H9 (cell line): ENCODE measurements at regions not wholly inside any gene's neighbourhood (a gene's known extent, or its start where the extent isn't known, plus 50 kb on each side); places are given as distances from the start of the nearest gene placed in this dataset.

ENCODE experiments used
- DNase-seq: peaks from one replicate; pipeline ENCODE4 v3.0.0-alpha.2; 2017
- H2AFZ ChIP-seq: one replicate; pipeline ENCODE4 v1.6.1; 2013; ENCODE audit warnings: mild to moderate bottlenecking, low read length, control low read depth, moderate library complexity
- H2AK5ac ChIP-seq: 2 replicates; pipeline ENCODE4 v1.6.1; 2013; ENCODE audit warnings: low read length, control low read depth, mixed read lengths; ENCODE audit not compliant: insufficient read length
- H2BK120ac ChIP-seq: one replicate; pipeline ENCODE4 v1.6.1; 2013; ENCODE audit warnings: low read depth, mild to moderate bottlenecking, low read length, control low read depth, inconsistent platforms; ENCODE audit not compliant: poor library complexity, severe bottlenecking
- H2BK12ac ChIP-seq: 2 replicates; pipeline ENCODE4 v1.6.1; 2013; ENCODE audit warnings: low read length, control low read depth, mixed read lengths, low read depth; ENCODE audit not compliant: insufficient read length
- H2BK15ac ChIP-seq: 2 replicates; pipeline ENCODE4 v1.6.1; 2013; ENCODE audit warnings: low read depth, low read length, control low read depth
- H2BK20ac ChIP-seq: one replicate; pipeline ENCODE4 v1.6.1; 2013; ENCODE audit warnings: low read depth, mild to moderate bottlenecking, low read length, control low read depth, inconsistent platforms; ENCODE audit not compliant: poor library complexity, severe bottlenecking
- H2BK5ac ChIP-seq: 2 replicates; pipeline ENCODE4 v1.6.1; 2013; ENCODE audit warnings: low read length, control low read depth, mixed read lengths; ENCODE audit not compliant: insufficient read length
- H3K14ac ChIP-seq: 2 replicates; pipeline ENCODE4 v1.6.1; 2013; ENCODE audit warnings: low read length, control low read depth; ENCODE audit not compliant: insufficient read depth
- H3K18ac ChIP-seq: 2 replicates; pipeline ENCODE4 v1.6.1; 2013; ENCODE audit warnings: low read depth, mild to moderate bottlenecking, mixed read lengths, low read length, control low read depth; ENCODE audit not compliant: insufficient read length
- H3K23ac ChIP-seq: 2 replicates; pipeline ENCODE4 v1.6.1; 2013; ENCODE audit warnings: low read length, control low read depth, mixed read lengths, low read depth; ENCODE audit not compliant: insufficient read length
- H3K23me2 ChIP-seq: 2 replicates; pipeline ENCODE4 v1.6.1; 2013; ENCODE audit warnings: low read depth, mild to moderate bottlenecking, mixed read lengths, low read length, control low read depth; ENCODE audit not compliant: insufficient read length, poor library complexity, severe bottlenecking
- H3K27ac ChIP-seq: 2 replicates; pipeline ENCODE4 v1.5.1; 2013; ENCODE audit warnings: low read length, control low read depth, mixed read lengths, low read depth; ENCODE audit not compliant: insufficient read length
- H3K27me3 ChIP-seq: 2 replicates; pipeline ENCODE4 v1.6.1; 2013; ENCODE audit warnings: low read length, control low read depth, inconsistent platforms; ENCODE audit not compliant: insufficient read depth
- H3K4ac ChIP-seq: 2 replicates; pipeline ENCODE4 v1.6.1; 2013; ENCODE audit warnings: low read depth, mild to moderate bottlenecking, control low read depth, inconsistent platforms, low read length, moderate library complexity
- H3K4me1 ChIP-seq: 2 replicates; pipeline ENCODE4 v1.6.1; 2013; ENCODE audit warnings: low read length, control low read depth, inconsistent platforms; ENCODE audit not compliant: insufficient read depth
- H3K4me2 ChIP-seq: 2 replicates; pipeline ENCODE4 v1.6.1; 2013; ENCODE audit warnings: low read length, control low read depth, mixed read lengths; ENCODE audit not compliant: insufficient read length, insufficient read depth
- H3K56ac ChIP-seq: 2 replicates; pipeline ENCODE4 v1.6.1; 2013; ENCODE audit warnings: low read depth, mild to moderate bottlenecking, mixed read lengths, low read length, control low read depth; ENCODE audit not compliant: insufficient read length
- H3K79me1 ChIP-seq: 2 replicates; pipeline ENCODE4 v1.6.1; 2013; ENCODE audit warnings: low read depth, mild to moderate bottlenecking, moderate library complexity, low read length, control low read depth, inconsistent platforms; ENCODE audit not compliant: insufficient read depth, poor library complexity, severe bottlenecking
- H3K79me2 ChIP-seq: 2 replicates; pipeline ENCODE4 v1.6.1; 2013; ENCODE audit warnings: low read length, control low read depth, inconsistent platforms; ENCODE audit not compliant: insufficient read depth
- H3K9ac ChIP-seq: 2 replicates; pipeline ENCODE4 v1.6.1; 2013; ENCODE audit warnings: low read length, control low read depth, mixed read lengths; ENCODE audit not compliant: insufficient read length; ENCODE audit errors: extremely low read depth
- H3K9me3 ChIP-seq: one replicate; pipeline ENCODE4 v1.6.1; 2013; ENCODE audit warnings: low read depth, low read length, inconsistent platforms; ENCODE audit not compliant: control insufficient read depth
- H3T11ph ChIP-seq: one replicate; pipeline ENCODE4 v1.6.1; 2013; ENCODE audit warnings: mild to moderate bottlenecking, low read length, control low read depth, inconsistent platforms
- H4K20me1 ChIP-seq: one replicate; pipeline ENCODE4 v1.6.1; 2013; ENCODE audit not compliant: control insufficient read depth, insufficient read length, insufficient read depth
- H4K5ac ChIP-seq: 2 replicates; pipeline ENCODE4 v1.6.1; 2013; ENCODE audit warnings: low read depth, mild to moderate bottlenecking, mixed read lengths, low read length, control low read depth; ENCODE audit not compliant: insufficient read length
- H4K8ac ChIP-seq: replicated peaks from 2 replicates; pipeline ENCODE4 v1.6.1; 2013; ENCODE audit warnings: low read length, control low read depth, mixed read lengths, low read depth; ENCODE audit not compliant: insufficient read length
- H4K91ac ChIP-seq: 2 replicates; pipeline ENCODE4 v1.6.1; 2013; ENCODE audit warnings: low read depth, mild to moderate bottlenecking, moderate library complexity, mixed read lengths, low read length, control low read depth; ENCODE audit not compliant: insufficient read length
- H3K27ac Mint-ChIP-seq, 3 experiments: 2 replicates in 2 of 3; 3 replicates in 1 of 3; pipeline ENCODE4 v1.8.0; 2020 to 2021; ENCODE audit warnings: mixed read lengths in 3 of 3, mild to moderate bottlenecking in 1 of 3, moderate library complexity in 1 of 3
- H3K27me3 Mint-ChIP-seq: 2 replicates; pipeline ENCODE4 v1.8.0; 2021; ENCODE audit warnings: low read depth, mild to moderate bottlenecking, moderate library complexity, mixed read lengths
- H3K36me3 Mint-ChIP-seq, 3 experiments: 2 replicates in 2 of 3; 3 replicates in 1 of 3; pipeline ENCODE4 v1.8.0; 2020 to 2021; ENCODE audit warnings: low read depth in 3 of 3, mixed read lengths in 3 of 3; ENCODE audit not compliant: insufficient read depth in 1 of 3
- H3K4me1 Mint-ChIP-seq, 2 experiments: 2 replicates each; pipeline ENCODE4 v1.8.0; 2020; ENCODE audit warnings: mixed read lengths in 2 of 2
- H3K4me3 Mint-ChIP-seq, 2 experiments: 2 replicates in 1 of 2; 3 replicates in 1 of 2; pipeline ENCODE4 v1.8.0; 2020 to 2021; ENCODE audit warnings: mild to moderate bottlenecking in 2 of 2, mixed read lengths in 2 of 2, moderate library complexity in 1 of 2
- H3K9me3 Mint-ChIP-seq, 2 experiments: 2 replicates in 1 of 2; 3 replicates in 1 of 2; pipeline ENCODE4 v1.8.0; 2020; ENCODE audit warnings: mild to moderate bottlenecking in 2 of 2, mixed read lengths in 2 of 2, moderate library complexity in 1 of 2
- WGBS: extraction: QIAGEN DNeasy Blood & Tissue Kit; methylation state at CpG from one replicate; pipeline ENCODE4 v1.1.7; 2013; ENCODE audit warnings: missing lambda C conversion rate, low lambda C conversion rate, mixed read lengths; ENCODE audit not compliant: insufficient read length; ENCODE audit errors: extremely low coverage; 5-methylcytosine and 5-hydroxymethylcytosine counted together
- TF ChIP-seq, protein P1 (sequence below): fragments of 200-600 bp; sonication (generic); conservative IDR thresholded peaks from 3 replicates; pipeline ENCODE4 v1.8.0; 2021; ENCODE audit warnings: antibody characterized with exemption, mild to moderate bottlenecking

DNA sequence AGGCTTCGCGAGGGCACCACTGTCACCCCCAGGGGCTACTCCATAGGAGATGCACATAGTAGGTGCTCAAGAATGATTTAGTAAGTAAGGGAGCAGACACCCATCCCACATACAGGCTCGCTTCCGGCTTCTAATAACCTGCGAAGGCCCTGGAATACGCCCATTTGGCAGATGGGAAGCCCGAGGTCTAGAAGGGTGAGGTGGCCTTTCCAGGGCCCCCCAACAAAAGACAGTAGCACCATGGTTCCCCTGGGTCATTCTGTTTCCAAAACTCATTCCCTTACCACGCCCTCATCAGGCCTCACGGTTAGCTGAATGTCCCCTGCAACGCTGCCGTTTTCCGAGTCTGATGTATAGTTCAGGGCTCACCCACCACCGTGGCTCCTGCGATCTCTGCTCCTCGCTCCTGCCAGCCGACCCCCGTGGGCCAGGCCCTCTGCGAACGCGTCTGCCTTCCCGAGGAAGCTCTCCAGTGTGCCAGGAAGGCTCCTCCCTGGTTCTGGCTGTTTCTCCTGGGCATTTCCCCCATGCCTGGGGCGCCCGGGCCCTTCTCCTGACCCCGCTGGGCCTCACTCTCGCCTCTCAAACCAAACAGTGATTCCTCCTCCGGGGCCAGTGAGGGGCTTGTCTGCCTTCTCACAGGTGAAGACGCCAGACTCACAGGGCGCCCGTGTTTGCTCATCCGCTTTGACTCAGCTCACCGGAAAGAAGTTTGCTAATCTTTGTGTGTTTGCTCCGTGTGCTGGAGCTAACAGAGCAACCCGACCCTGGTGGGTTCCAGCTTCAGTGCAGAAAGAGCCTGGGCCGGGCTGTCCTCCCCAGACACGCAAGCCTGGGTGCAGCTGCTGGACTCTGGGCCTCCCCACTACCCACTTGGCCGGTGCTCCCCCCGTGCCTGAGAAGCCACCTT, 86.6 kb downstream of the RTL6 start:
- Histone ChIP-seq H2BK20ac (no peak overlapping the region), H3K9ac (no peak overlapping the region), H4K91ac (no peak overlapping the region), H3K79me1 (no peaks in the 10 kb centered on the region), H3K27ac (no peak overlapping the region), H2BK15ac (no peak overlapping the region), H3K79me2 (no peaks in the 10 kb centered on the region), H2BK120ac (no peak overlapping the region), H4K5ac (no peak overlapping the region), H3K4ac (no peak overlapping the region), H3K27me3 (no peaks in the 10 kb centered on the region), H2BK12ac (no peak overlapping the region), H3T11ph (no peak overlapping the region), H3K23ac (no peak overlapping the region), H4K20me1 (no peaks in the 10 kb centered on the region), H3K56ac (no peak overlapping the region), H2AFZ (no peak overlapping the region), H3K23me2 (no peaks in the 10 kb centered on the region), H3K4me1 (no peaks in the 10 kb centered on the region; the same call in 1 of the 2 replicates), H3K18ac (no peak overlapping the region), H3K9me3 (no peaks in the 10 kb centered on the region), H3K14ac (no peak overlapping the region), H2AK5ac (no peak overlapping the region), H3K4me2 (no peak overlapping the region), H4K8ac (no peak overlapping the region), H2BK5ac (no peak overlapping the region)
- no peak overlapping the region for H3K4me3 Mint-ChIP-seq
- TF ChIP-seq, protein P1, sequence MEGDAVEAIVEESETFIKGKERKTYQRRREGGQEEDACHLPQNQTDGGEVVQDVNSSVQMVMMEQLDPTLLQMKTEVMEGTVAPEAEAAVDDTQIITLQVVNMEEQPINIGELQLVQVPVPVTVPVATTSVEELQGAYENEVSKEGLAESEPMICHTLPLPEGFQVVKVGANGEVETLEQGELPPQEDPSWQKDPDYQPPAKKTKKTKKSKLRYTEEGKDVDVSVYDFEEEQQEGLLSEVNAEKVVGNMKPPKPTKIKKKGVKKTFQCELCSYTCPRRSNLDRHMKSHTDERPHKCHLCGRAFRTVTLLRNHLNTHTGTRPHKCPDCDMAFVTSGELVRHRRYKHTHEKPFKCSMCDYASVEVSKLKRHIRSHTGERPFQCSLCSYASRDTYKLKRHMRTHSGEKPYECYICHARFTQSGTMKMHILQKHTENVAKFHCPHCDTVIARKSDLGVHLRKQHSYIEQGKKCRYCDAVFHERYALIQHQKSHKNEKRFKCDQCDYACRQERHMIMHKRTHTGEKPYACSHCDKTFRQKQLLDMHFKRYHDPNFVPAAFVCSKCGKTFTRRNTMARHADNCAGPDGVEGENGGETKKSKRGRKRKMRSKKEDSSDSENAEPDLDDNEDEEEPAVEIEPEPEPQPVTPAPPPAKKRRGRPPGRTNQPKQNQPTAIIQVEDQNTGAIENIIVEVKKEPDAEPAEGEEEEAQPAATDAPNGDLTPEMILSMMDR = no peak
- WGBS = no CpG with 5 or more reads among the region's 37 CpGs
- H3K36me3 Mint-ChIP-seq = no peaks in the 10 kb centered on the region
- no peak overlapping the region for H3K27ac Mint-ChIP-seq
- peak; percentile 28 for DNase-seq
- H3K4me1 Mint-ChIP-seq = peaks cover 10 to 15% of the 10 kb centered on the region in 2 experiments
- H3K9me3 Mint-ChIP-seq = no peaks in the 10 kb centered on the region; a peak in 1 of 5 replicates
- peaks cover 14% of the 10 kb centered on the region for H3K27me3 Mint-ChIP-seq
